ENCODE measurements at regions not wholly inside any gene's neighbourhood (a gene's known extent, or its start where the extent isn't known, plus 50 kb on each side); places are given as distances from the start of the nearest gene placed in this dataset.

DNA sequence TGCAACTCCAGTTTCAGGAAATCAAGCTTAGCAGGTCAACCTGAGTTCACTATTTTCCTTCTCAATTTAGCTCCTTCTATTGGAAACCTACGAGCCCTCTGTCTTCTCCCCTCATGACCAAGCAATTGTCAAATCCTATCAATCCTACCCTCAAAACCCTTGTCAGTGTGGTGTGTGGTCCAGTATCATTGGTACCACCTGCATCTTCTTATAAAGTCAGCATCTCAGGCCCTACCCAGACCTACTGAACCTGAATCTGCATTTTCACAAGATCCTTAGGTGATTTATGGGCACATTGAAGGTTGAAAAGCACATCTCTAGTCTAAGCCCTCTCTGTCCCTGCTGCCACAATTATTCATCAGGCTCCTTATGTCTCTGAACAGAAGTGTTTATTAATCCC lies 77.6 kb upstream of the NR4A3 start:
- Histone ChIP-seq H3K27ac (no peak overlapping the region), H3K4me1 (no peaks in the 10 kb centered on the region), H3K36me3 (no peaks in the 10 kb centered on the region), H3K9me3 (no peaks in the 10 kb centered on the region), H3K27me3 (no peaks in the 10 kb centered on the region), H3K4me3 (replicated peaks in 1 of 3) (no peak overlapping the region)
- DNase-seq, result no peak
- TF ChIP-seq POLR2A (IDR thresholded peaks at IDR 0.05), result no peak
- no peak for TF ChIP-seq CTCF (IDR thresholded peaks at IDR 0.05)
- intact Hi-C loops (cut with DNase I), result no loop called here
- 82 to 87% methylated on average over 1 of the region's 1 CpG for WGBS, 2 donors

DNA sequence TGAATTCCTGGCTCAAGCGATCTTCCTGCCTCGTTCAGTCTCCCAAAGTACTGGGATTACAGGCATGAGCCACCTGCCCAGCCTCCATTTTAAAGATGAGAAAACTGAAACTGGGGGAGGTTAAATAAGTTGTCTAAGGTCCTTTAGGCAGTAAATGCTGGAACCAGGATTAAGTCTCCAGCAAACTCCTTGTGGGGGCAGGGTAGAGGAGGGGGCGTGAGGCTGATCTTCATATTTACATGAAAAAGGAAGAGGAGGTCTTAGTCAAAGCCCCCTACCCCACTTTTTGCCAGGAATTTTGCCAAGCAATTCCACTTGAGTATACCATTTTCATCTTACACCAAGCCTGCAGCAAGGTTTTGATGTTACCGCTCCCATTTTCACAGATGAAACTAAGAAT lies 76.6 kb upstream of the NR4A3 start:
- TF ChIP-seq CTCF (IDR thresholded peaks at IDR 0.05), result no peak
- no peak for TF ChIP-seq POLR2A (IDR thresholded peaks at IDR 0.05)
- DNase-seq, result no peak
- no peak overlapping the region for H3K4me3 ChIP-seq (replicated peaks in 1 of 3)
- no peaks in the 10 kb centered on the region for H3K36me3 ChIP-seq
- 82 to 87% methylated on average over 4 of the region's 4 CpGs for WGBS, 2 donors
- H3K27me3 ChIP-seq, result no peaks in the 10 kb centered on the region
- H3K27ac ChIP-seq, result no peak overlapping the region
- H3K4me1 ChIP-seq, result no peaks in the 10 kb centered on the region
- intact Hi-C loops (cut with DNase I), result no loop called here
- H3K9me3 ChIP-seq, result no peaks in the 10 kb centered on the region

GRCh38 chr9:99746406-99746805 lies 75.3 kb upstream of the NR4A3 start:
- 85 to 90% methylated on average over 1 of the region's 1 CpG for WGBS, 2 donors
- DNase-seq, result no peak
- H3K4me1 ChIP-seq, result no peaks in the 10 kb centered on the region
- TF ChIP-seq POLR2A (IDR thresholded peaks at IDR 0.05), result no peak
- no peak for TF ChIP-seq CTCF (IDR thresholded peaks at IDR 0.05)
- intact Hi-C loops (cut with DNase I), result no loop called here
- H3K9me3 ChIP-seq, result no peaks in the 10 kb centered on the region
- no peak overlapping the region for H3K4me3 ChIP-seq (replicated peaks in 1 of 3)
- no peaks in the 10 kb centered on the region for H3K27me3 ChIP-seq
- H3K27ac ChIP-seq, result no peak overlapping the region
- no peaks in the 10 kb centered on the region for H3K36me3 ChIP-seq

GRCh38 chr9:99748266-99748665 lies 73.4 kb upstream of the NR4A3 start:
- DNase-seq, result no peak
- intact Hi-C loops (cut with DNase I), result no loop called here
- no peaks in the 10 kb centered on the region for H3K36me3 ChIP-seq
- no peaks in the 10 kb centered on the region for H3K4me1 ChIP-seq
- no peaks in the 10 kb centered on the region for H3K27me3 ChIP-seq
- no peak overlapping the region for H3K4me3 ChIP-seq (replicated peaks in 1 of 3)
- H3K9me3 ChIP-seq, result no peaks in the 10 kb centered on the region
- no peak for TF ChIP-seq CTCF (IDR thresholded peaks at IDR 0.05)
- no peak for TF ChIP-seq POLR2A (IDR thresholded peaks at IDR 0.05)
- no peak overlapping the region for H3K27ac ChIP-seq

DNA sequence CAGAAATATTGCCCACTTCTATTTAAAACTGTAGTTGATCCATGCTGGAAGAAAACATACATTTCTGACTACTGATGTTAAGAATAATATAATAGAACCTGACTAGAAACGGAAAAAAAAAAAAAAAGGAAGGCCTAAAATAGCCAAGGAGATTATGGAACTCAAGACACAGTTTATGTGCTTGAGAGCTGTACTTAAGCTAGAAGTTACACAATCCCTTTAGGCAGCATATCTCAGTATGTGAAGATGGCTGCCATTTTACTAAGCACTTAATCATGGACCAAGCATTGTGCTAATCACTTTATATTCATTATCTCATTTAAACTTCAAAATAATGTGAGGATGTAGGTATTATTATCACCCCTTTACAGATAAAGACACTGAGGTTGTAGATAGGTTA lies 73.0 kb upstream of the NR4A3 start:
- Histone ChIP-seq H3K4me3 (replicated peaks in 1 of 3) (no peak overlapping the region), H3K27me3 (no peaks in the 10 kb centered on the region), H3K36me3 (no peaks in the 10 kb centered on the region), H3K9me3 (no peaks in the 10 kb centered on the region), H3K27ac (no peak overlapping the region), H3K4me1 (no peaks in the 10 kb centered on the region)
- 70 to 75% methylated on average over 1 of the region's 1 CpG for WGBS, 2 donors
- intact Hi-C loops (cut with DNase I), result no loop called here
- DNase-seq, result no peak
- TF ChIP-seq POLR2A (IDR thresholded peaks at IDR 0.05) (no peak), CTCF (IDR thresholded peaks at IDR 0.05) (no peak)

Measured in thyroid gland (tissue), 4 donors.